ENCODE measurements at regions not wholly inside any gene's neighbourhood (a gene's known extent, or its start where the extent isn't known, plus 50 kb on each side); places are given as distances from the start of the nearest gene placed in this dataset.

DNA sequence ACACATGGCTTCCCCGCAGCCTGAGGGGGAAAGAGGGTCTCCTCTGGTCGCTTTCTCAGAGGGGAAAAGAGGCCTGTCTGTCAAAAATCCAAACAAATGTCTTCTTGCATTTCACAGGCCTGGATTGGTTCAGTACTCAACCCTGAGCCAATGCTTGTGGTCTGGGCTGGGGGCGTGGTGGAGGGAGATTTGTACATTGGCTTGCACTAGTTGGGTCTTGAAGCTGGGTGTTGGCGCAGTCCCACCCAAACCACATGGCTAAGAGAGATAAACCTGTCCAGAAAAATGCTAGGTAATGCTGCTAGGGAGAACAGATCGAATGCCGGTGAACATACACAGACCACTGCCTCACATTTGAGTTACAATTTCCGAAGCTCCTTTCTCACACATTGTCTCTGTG lies 461.6 kb downstream of the MED13L start:
- Histone ChIP-seq H3K4me3 (replicated peaks in 1 of 3; ENCODE audit: insufficient read depth in 1 of 3, low read depth in 1 of 3, low read length in 3 of 3) (no peak overlapping the region), H3K9ac (replicated peaks; ENCODE audit: extremely low read depth, insufficient read depth, low read length) (no peak overlapping the region), H3K4me2 (ENCODE audit: insufficient read depth, low read length) (no peak overlapping the region), H3K27me3 (ENCODE audit: control insufficient read depth in 2 of 2, insufficient read depth in 2 of 2, low read length in 2 of 2) (no peaks in the 10 kb centered on the region), H3K36me3 (ENCODE audit: control insufficient read depth in 2 of 2, extremely low read depth in 1 of 2, insufficient read depth in 2 of 2, low read length in 2 of 2) (no peaks in the 10 kb centered on the region), H3K27ac (ENCODE audit: insufficient read depth, low read depth, low read length) (no peak overlapping the region), H3K4me1 (ENCODE audit: control insufficient read depth, extremely low read depth, insufficient read depth, low read length) (no peaks in the 10 kb centered on the region), H2AFZ (ENCODE audit: low read depth, low read length) (no peak overlapping the region), H4K20me1 (replicated peaks; ENCODE audit: control insufficient read depth, extremely low read depth, insufficient read depth, low read length) (no peaks in the 10 kb centered on the region), H3K9me3 (replicated peaks; ENCODE audit: control insufficient read depth, insufficient read depth, low read length) (peaks cover 2% of the 10 kb centered on the region), H3K79me2 (ENCODE audit: control insufficient read depth, insufficient read depth, low read length) (no peaks in the 10 kb centered on the region), H3K9me1 (replicated peaks; ENCODE audit: control insufficient read depth, extremely low read depth, insufficient read depth, low read length) (no peaks in the 10 kb centered on the region)
- BruUV-seq (replicated peaks): no TSS peak
- TF ChIP-seq GATA2 (IDR thresholded peaks at IDR 0.05; ENCODE audit: insufficient read depth, insufficient read length, low read depth, low read length): no peak
- TF ChIP-seq EZH2 (IDR thresholded peaks at IDR 0.05; ENCODE audit: borderline replicate concordance, low read depth, low read length, severe bottlenecking): no peak
- TF ChIP-seq JUN (IDR thresholded peaks at IDR 0.05; ENCODE audit: borderline replicate concordance, insufficient read depth, insufficient read length, low read depth): no peak
- TF ChIP-seq POLR2A (IDR thresholded peaks at IDR 0.05; ENCODE audit: low read depth, low read length): no peak
- dilution Hi-C loops (cut with MboI; ENCODE audit: extremely low pct_ligation_motif_present, low sequenced_read_pairs) (no loop called here), intact Hi-C loops (cut with micrococcal nuclease) (no loop called here)
- DNase-seq (ENCODE audit: low read depth, low spot score) (no peak), FAIRE-seq (no peak)
- POLR2A ChIA-PET: no interaction called here
- CTCF ChIA-PET: no interaction called here

GRCh38 chr12:115813256-115813655 lies 464.2 kb downstream of the MED13L start:
- Histone ChIP-seq H3K27ac (ENCODE audit: insufficient read depth, low read depth, low read length) (no peak overlapping the region), H3K9ac (replicated peaks; ENCODE audit: extremely low read depth, insufficient read depth, low read length) (no peak overlapping the region), H3K4me1 (ENCODE audit: control insufficient read depth, extremely low read depth, insufficient read depth, low read length) (no peaks in the 10 kb centered on the region), H3K4me2 (ENCODE audit: insufficient read depth, low read length) (no peak overlapping the region), H3K27me3 (ENCODE audit: control insufficient read depth in 2 of 2, insufficient read depth in 2 of 2, low read length in 2 of 2) (no peaks in the 10 kb centered on the region), H3K36me3 (ENCODE audit: control insufficient read depth in 2 of 2, extremely low read depth in 1 of 2, insufficient read depth in 2 of 2, low read length in 2 of 2) (no peaks in the 10 kb centered on the region), H2AFZ (ENCODE audit: low read depth, low read length) (no peak overlapping the region), H3K9me1 (replicated peaks; ENCODE audit: control insufficient read depth, extremely low read depth, insufficient read depth, low read length) (no peaks in the 10 kb centered on the region), H3K79me2 (ENCODE audit: control insufficient read depth, insufficient read depth, low read length) (no peaks in the 10 kb centered on the region), H3K4me3 (replicated peaks in 1 of 3; ENCODE audit: insufficient read depth in 1 of 3, low read depth in 1 of 3, low read length in 3 of 3) (no peak overlapping the region), H4K20me1 (replicated peaks; ENCODE audit: control insufficient read depth, extremely low read depth, insufficient read depth, low read length) (no peaks in the 10 kb centered on the region), H3K9me3 (replicated peaks; ENCODE audit: control insufficient read depth, insufficient read depth, low read length) (peaks cover 2% of the 10 kb centered on the region)
- no peak for FAIRE-seq
- CTCF ChIA-PET: no interaction called here
- dilution Hi-C loops (cut with MboI; ENCODE audit: extremely low pct_ligation_motif_present, low sequenced_read_pairs) (no loop called here), intact Hi-C loops (cut with micrococcal nuclease) (no loop called here)
- no peak for DNase-seq (ENCODE audit: low read depth, low spot score)
- POLR2A ChIA-PET: no interaction called here
- TF ChIP-seq MAX (IDR thresholded peaks at IDR 0.05; ENCODE audit: insufficient read depth, insufficient read length) (no peak), POLR2AphosphoS5 (IDR thresholded peaks at IDR 0.05; ENCODE audit: insufficient read depth, low read depth, low read length) (no peak), EZH2 (IDR thresholded peaks at IDR 0.05; ENCODE audit: borderline replicate concordance, low read depth, low read length, severe bottlenecking) (no peak), FOS (IDR thresholded peaks at IDR 0.05; ENCODE audit: borderline replicate concordance, insufficient read depth, low read length) (no peak), GATA2 (IDR thresholded peaks at IDR 0.05; ENCODE audit: insufficient read depth, insufficient read length, low read depth, low read length) (no peak), CTCF (IDR thresholded peaks at IDR 0.05; ENCODE audit: extremely low read depth in 1 of 2, insufficient read depth in 1 of 2, low read depth in 1 of 2, low read length in 2 of 2) (no peak), POLR2A (IDR thresholded peaks at IDR 0.05; ENCODE audit: low read depth, low read length) (no peak), JUN (IDR thresholded peaks at IDR 0.05; ENCODE audit: borderline replicate concordance, insufficient read depth, insufficient read length, low read depth) (no peak)
- BruUV-seq (replicated peaks): no TSS peak

Measured in endothelial cell of umbilical vein (primary cell).